Neural cell (in vitro differentiated cells): ENCODE measurements at regions not wholly inside any gene's neighbourhood (a gene's known extent, or its start where the extent isn't known, plus 50 kb on each side); places are given as distances from the start of the nearest gene placed in this dataset.

ENCODE experiments used
- EZH2 ChIP-seq: fragments of 200-600, 300-800 bp; shearing (Covaris generic), sonication (generic); IDR thresholded peaks from 2 replicates; pipeline ENCODE4 v1.6.1; 2014; ENCODE audit warnings: antibody characterized with exemption, low read length, borderline replicate concordance, mild to moderate bottlenecking; ENCODE audit not compliant: insufficient read depth, poor library complexity, severe bottlenecking
- POLR2AphosphoS5 ChIP-seq: IDR thresholded peaks from 2 replicates; pipeline ENCODE4 v1.6.1; 2012
- TAF1 ChIP-seq: IDR thresholded peaks from 2 replicates; pipeline ENCODE4 v1.6.1; 2012; ENCODE audit warnings: low read depth
- TF ChIP-seq, protein P1 (sequence below): fragments of 450-650 bp; IDR thresholded peaks from 2 replicates; pipeline ENCODE4 v1.5.1; 2014; ENCODE audit warnings: antibody characterized with exemption, mild to moderate bottlenecking, moderate library complexity; ENCODE audit not compliant: poor library complexity, severe bottlenecking

DNA sequence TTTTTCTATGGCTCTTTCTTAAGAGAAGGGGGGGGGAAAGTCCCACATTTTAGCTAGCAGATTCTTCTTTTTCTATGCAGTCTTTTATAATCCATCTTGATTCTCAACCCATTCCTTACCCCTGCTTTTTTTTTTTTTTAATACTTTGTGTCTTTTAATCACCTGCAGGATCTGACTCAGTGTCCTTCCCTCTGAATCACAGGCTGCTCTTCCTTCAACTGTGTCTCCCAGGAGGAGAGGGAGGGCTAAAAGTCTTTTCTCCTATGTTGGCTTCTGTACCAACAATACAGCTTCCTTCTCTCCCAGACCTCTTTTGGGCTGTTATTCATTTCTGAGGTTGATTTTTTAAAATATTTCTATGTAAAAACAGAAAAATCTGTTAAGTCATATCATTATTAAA lies 686.2 kb downstream of the ADGRL2 start:
- TF ChIP-seq, protein P1, sequence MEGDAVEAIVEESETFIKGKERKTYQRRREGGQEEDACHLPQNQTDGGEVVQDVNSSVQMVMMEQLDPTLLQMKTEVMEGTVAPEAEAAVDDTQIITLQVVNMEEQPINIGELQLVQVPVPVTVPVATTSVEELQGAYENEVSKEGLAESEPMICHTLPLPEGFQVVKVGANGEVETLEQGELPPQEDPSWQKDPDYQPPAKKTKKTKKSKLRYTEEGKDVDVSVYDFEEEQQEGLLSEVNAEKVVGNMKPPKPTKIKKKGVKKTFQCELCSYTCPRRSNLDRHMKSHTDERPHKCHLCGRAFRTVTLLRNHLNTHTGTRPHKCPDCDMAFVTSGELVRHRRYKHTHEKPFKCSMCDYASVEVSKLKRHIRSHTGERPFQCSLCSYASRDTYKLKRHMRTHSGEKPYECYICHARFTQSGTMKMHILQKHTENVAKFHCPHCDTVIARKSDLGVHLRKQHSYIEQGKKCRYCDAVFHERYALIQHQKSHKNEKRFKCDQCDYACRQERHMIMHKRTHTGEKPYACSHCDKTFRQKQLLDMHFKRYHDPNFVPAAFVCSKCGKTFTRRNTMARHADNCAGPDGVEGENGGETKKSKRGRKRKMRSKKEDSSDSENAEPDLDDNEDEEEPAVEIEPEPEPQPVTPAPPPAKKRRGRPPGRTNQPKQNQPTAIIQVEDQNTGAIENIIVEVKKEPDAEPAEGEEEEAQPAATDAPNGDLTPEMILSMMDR: no peak
- no peak for TF ChIP-seq POLR2AphosphoS5
- no peak for TF ChIP-seq TAF1
- TF ChIP-seq EZH2: no peak
